Kidney epithelial cell (primary cell): ENCODE measurements at regions not wholly inside any gene's neighbourhood (a gene's known extent, or its start where the extent isn't known, plus 50 kb on each side); places are given as distances from the start of the nearest gene placed in this dataset.
"Not testable (repeated sequence)": the region's sequence is repeated elsewhere in the genome, so short reads cannot be mapped to it uniquely, and the experiment has no call there.

ENCODE experiments used
- DNase-seq: peaks from one replicate; pipeline ENCODE4 v3.0.0-alpha.2; 2010; ENCODE audit warnings: low read depth
- H3K27me3 ChIP-seq: 2 replicates; pipeline ENCODE4 v1.6.0; 2011; ENCODE audit warnings: low read length; ENCODE audit not compliant: control insufficient read depth, insufficient read depth
- H3K36me3 ChIP-seq: 2 replicates; pipeline ENCODE4 v1.5.1; 2011; ENCODE audit warnings: low read length; ENCODE audit not compliant: control insufficient read depth, insufficient read depth
- H3K4me3 ChIP-seq: 2 replicates; pipeline ENCODE4 v1.5.1; 2011; ENCODE audit warnings: low read depth, mild to moderate bottlenecking, control low read depth, low read length
- CTCF ChIP-seq: IDR thresholded peaks from 2 replicates; pipeline ENCODE4 v1.5.1; 2011; ENCODE audit warnings: mild to moderate bottlenecking, moderate library complexity, low read length, control low read depth, inconsistent platforms; ENCODE audit not compliant: insufficient read depth, poor library complexity, severe bottlenecking

DNA sequence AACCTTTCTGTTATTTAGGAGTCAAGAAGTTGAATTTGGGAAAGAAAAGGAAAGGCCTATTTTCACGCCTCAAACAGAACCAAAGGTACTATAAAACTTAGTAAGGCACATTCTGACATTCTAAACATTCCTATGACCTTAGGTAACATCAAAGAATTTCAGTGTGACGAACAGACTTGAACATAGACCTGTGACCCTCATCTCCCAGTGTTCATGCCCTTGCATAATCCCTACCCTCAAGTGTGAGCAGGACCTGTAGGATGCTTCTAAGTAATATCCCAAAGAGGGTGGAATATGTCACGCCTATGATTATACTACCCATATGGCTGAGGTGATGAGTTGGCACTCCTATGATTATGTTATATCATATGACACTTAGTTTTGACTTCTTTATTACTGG lies 540.9 kb downstream of the KIF4B start:
- no peak for DNase-seq
- Histone ChIP-seq H3K36me3 (no peaks in the 10 kb centered on the region), H3K27me3 (no peaks in the 10 kb centered on the region), H3K4me3 (no peak overlapping the region)
- no peak for TF ChIP-seq CTCF

- Histone ChIP-seq H3K4me3 (no peak overlapping the region), H3K27me3 (no peaks in the 10 kb centered on the region), H3K36me3 (no peaks in the 10 kb centered on the region)
- DNase-seq: no peak
- no peak for TF ChIP-seq CTCF
These were observed 542.7 kb downstream of the KIF4B start for GRCh38 chr5:155556222-155556621.

DNA sequence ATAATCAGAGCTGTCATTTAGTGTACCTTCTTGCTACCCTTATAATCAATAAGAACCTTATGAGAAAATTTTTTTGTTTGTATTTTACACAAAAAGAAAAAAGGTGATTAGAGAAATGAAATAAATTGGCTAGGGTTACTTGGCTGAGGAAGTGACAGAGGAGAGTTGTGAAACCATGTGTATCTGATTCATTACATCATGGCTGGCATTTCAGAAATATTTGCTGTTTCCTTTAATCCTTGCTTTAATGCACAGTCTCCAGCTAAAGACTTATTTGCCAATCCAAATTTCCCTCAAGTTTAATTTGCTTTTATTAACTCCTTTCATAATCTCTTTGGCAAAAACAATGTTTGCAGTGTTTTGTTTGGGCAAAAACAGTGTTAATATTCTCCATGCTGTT lies 543.1 kb downstream of the KIF4B start:
- no peak for DNase-seq
- no peak overlapping the region for H3K4me3 ChIP-seq
- TF ChIP-seq CTCF: no peak
- no peaks in the 10 kb centered on the region for H3K36me3 ChIP-seq
- no peaks in the 10 kb centered on the region for H3K27me3 ChIP-seq

- Histone ChIP-seq H3K4me3 (no peak overlapping the region), H3K27me3 (no peaks in the 10 kb centered on the region)
These were observed 548.6 kb downstream of the KIF4B start for GRCh38 chr5:155562158-155562557.

DNA sequence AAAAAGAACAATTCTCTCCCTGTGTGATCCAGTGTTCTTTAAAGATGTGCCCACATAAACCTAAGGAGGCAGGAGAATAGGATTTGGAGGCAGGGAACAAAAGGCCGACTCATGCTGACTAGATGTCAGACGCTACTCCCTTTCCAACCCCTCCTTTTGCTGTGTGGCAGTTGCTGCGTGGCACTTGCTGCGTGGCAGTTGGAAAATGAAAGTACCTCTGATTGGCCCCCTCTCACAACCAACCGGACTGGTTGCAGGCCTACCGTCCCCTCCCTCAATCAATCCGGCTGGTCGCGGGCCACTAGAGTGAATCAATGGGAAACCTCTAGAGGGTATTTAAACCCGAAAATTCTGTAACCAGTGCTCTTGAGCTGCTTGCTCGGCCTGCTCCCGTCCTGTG lies 551.0 kb downstream of the KIF4B start:
- no peak for TF ChIP-seq CTCF
- H3K27me3 ChIP-seq: no peaks in the 10 kb centered on the region

More at GRCh38 chr5:155562158-155562557, 548.6 kb downstream of the KIF4B start:
- no peaks in the 10 kb centered on the region for H3K36me3 ChIP-seq
- no peak for TF ChIP-seq CTCF
- no peak for DNase-seq

DNA sequence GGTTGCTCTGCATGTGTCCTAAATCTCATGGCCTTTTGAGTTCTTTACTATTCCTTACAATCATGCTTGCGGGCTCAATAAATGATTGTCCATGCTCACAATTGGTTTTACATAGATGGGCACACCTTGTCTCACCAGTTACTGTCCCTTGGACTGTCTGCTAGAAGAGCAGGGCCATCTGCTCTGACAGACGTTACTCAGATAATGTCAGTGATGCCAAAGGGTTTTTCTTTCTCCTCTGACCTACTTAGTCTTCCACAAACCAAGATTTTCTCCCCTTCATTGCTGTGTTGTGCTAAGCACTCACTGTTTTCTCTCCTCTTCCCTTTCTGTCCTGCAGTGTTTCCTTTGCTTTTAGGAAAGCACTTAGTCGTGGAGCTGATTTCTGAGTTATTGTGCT lies 562.3 kb downstream of the KIF4B start:
- H3K27me3 ChIP-seq: no peaks in the 10 kb centered on the region
- no peak for DNase-seq
- H3K36me3 ChIP-seq: no peaks in the 10 kb centered on the region
- no peak for TF ChIP-seq CTCF
- H3K4me3 ChIP-seq: no peak overlapping the region

More for the DNA sequence above, 551.0 kb downstream of the KIF4B start:
- no peak for DNase-seq
- no peak overlapping the region for H3K4me3 ChIP-seq
- H3K36me3 ChIP-seq: no peaks in the 10 kb centered on the region

- H3K4me3 ChIP-seq, H3K27me3 ChIP-seq, DNase-seq, H3K36me3 ChIP-seq: not testable (repeated sequence)
These were observed 573.3 kb downstream of the KIF4B start for GRCh38 chr5:155586808-155587207.
